Osteocyte (in vitro differentiated cells): ENCODE measurements at regions not wholly inside any gene's neighbourhood (a gene's known extent, or its start where the extent isn't known, plus 50 kb on each side); places are given as distances from the start of the nearest gene placed in this dataset.

Source experiments
- DNase-seq: peaks from one replicate; pipeline ENCODE4 v3.0.0; 2021; ENCODE audit warnings: mixed read lengths; ENCODE audit not compliant: unreplicated experiment; ENCODE audit errors: extremely low spot score
- H3K27ac Mint-ChIP-seq: one replicate; pipeline ENCODE4 v1.8.0; 2021; ENCODE audit warnings: mild to moderate bottlenecking, mixed read lengths; ENCODE audit not compliant: unreplicated experiment
- H3K27me3 Mint-ChIP-seq: one replicate; pipeline ENCODE4 v1.8.0; 2021; ENCODE audit warnings: mixed read lengths; ENCODE audit not compliant: unreplicated experiment
- H3K36me3 Mint-ChIP-seq: one replicate; pipeline ENCODE4 v1.8.0; 2021; ENCODE audit warnings: mixed read lengths; ENCODE audit not compliant: unreplicated experiment
- H3K4me1 Mint-ChIP-seq: one replicate; pipeline ENCODE4 v1.8.0; 2021; ENCODE audit warnings: mixed read lengths; ENCODE audit not compliant: unreplicated experiment
- H3K4me3 Mint-ChIP-seq: one replicate; pipeline ENCODE4 v1.8.0; 2021; ENCODE audit warnings: mild to moderate bottlenecking, moderate library complexity, mixed read lengths; ENCODE audit not compliant: unreplicated experiment
- H3K9me3 Mint-ChIP-seq: one replicate; pipeline ENCODE4 v1.8.0; 2021; ENCODE audit warnings: mixed read lengths; ENCODE audit not compliant: unreplicated experiment
- CTCF ChIP-seq: fragments of 200-600 bp; sonication (generic); IDR thresholded peaks from 2 replicates; pipeline ENCODE4 v1.5.0; 2021; ENCODE audit warnings: antibody characterized with exemption, mild to moderate bottlenecking, moderate library complexity

- Mint-ChIP-seq H3K27ac (no peak overlapping the region), H3K4me3 (no peak overlapping the region), H3K9me3 (no peaks in the 10 kb centered on the region), H3K27me3 (peaks cover 3% of the 10 kb centered on the region), H3K36me3 (no peaks in the 10 kb centered on the region), H3K4me1 (no peaks in the 10 kb centered on the region)
- TF ChIP-seq CTCF, result no peak
- peak; percentile 76 for DNase-seq
Measured at GRCh38 chr2:126837966-126838715, 60.5 kb upstream of the TEX51 start.

GRCh38 chr2:126838716-126838985 lies 60.0 kb upstream of the TEX51 start:
- H3K4me1 Mint-ChIP-seq, result no peaks in the 10 kb centered on the region
- no peak overlapping the region for H3K27ac Mint-ChIP-seq
- no peaks in the 10 kb centered on the region for H3K9me3 Mint-ChIP-seq

GRCh38 chr2:126839796-126840195 lies 58.9 kb upstream of the TEX51 start:
- TF ChIP-seq CTCF, result no peak
- H3K4me1 Mint-ChIP-seq, result no peaks in the 10 kb centered on the region
- H3K4me3 Mint-ChIP-seq, result no peak overlapping the region
- H3K27ac Mint-ChIP-seq, result no peak overlapping the region
- no peaks in the 10 kb centered on the region for H3K36me3 Mint-ChIP-seq
- no peaks in the 10 kb centered on the region for H3K9me3 Mint-ChIP-seq
- H3K27me3 Mint-ChIP-seq, result peaks cover 7% of the 10 kb centered on the region
- DNase-seq, result peak; percentile 11

More at GRCh38 chr2:126838716-126838985, 60.0 kb upstream of the TEX51 start:
- H3K4me3 Mint-ChIP-seq, result no peak overlapping the region
- no peaks in the 10 kb centered on the region for H3K36me3 Mint-ChIP-seq
- DNase-seq, result no peak
- TF ChIP-seq CTCF, result no peak
- H3K27me3 Mint-ChIP-seq, result peaks cover 4% of the 10 kb centered on the region

- Mint-ChIP-seq H3K36me3 (no peaks in the 10 kb centered on the region), H3K4me1 (no peaks in the 10 kb centered on the region), H3K27ac (no peak overlapping the region), H3K27me3 (peaks cover 21% of the 10 kb centered on the region), H3K4me3 (no peak overlapping the region), H3K9me3 (no peaks in the 10 kb centered on the region)
- DNase-seq, result peak; percentile 27
- TF ChIP-seq CTCF, result no peak
Measured at GRCh38 chr2:126843081-126843480, 55.6 kb upstream of the TEX51 start.

- no peak for TF ChIP-seq CTCF
Measured at GRCh38 chr2:126846241-126846640, 52.4 kb upstream of the TEX51 start.

More at GRCh38 chr2:126846241-126846640, 52.4 kb upstream of the TEX51 start:
- no peaks in the 10 kb centered on the region for H3K9me3 Mint-ChIP-seq
- no peak overlapping the region for H3K4me3 Mint-ChIP-seq
- H3K36me3 Mint-ChIP-seq, result no peaks in the 10 kb centered on the region
- DNase-seq, result no peak
- no peak overlapping the region for H3K27ac Mint-ChIP-seq
- no peaks in the 10 kb centered on the region for H3K4me1 Mint-ChIP-seq
- H3K27me3 Mint-ChIP-seq, result peaks cover 21% of the 10 kb centered on the region
